ENCODE measurements at regions not wholly inside any gene's neighbourhood (a gene's known extent, or its start where the extent isn't known, plus 50 kb on each side); places are given as distances from the start of the nearest gene placed in this dataset.
"Not testable (repeated sequence)": the region's sequence is repeated elsewhere in the genome, so short reads cannot be mapped to it uniquely, and the experiment has no call there.

DNA sequence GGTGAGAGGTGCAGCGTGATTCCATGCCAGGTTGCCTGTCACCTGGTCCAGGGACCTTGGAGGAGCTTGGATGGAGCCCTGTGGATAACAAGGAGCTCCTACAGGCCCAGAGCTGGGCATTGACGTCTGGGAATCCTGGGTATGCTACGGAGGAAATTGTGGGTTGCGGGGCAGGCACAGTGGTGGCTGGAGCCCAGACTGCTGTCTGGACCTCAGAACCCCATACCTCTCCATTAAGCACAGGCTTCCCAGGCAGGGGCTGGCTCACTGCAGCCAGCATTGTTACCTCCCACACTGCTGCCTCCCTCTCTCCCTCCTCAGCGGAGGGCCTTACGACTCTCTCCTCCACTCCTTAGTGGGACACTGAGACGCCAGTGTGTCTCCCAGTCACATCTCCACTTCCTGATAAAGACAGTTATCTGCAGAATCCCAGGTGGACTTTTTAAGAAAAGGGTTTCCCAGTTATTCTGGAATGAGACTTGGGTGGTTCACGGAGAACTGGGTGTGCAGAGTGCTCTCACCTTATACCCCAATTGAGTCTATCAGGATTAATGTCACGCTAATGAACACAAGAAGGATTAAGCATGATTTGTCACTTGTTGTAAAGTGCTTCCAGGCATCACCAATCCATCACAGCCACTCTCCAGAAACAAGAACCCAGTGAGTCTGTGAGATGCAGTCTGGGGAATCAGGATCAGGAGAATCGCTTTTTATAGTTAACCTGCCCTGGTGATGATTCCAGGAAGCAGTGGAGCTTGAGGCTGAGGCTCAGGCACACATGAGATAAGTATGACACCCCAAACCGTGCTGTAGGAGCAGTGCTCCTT, 309.4 kb downstream of the RPS24 start:
- DNase-seq (ENCODE audit: low spot score): no peak

DNA sequence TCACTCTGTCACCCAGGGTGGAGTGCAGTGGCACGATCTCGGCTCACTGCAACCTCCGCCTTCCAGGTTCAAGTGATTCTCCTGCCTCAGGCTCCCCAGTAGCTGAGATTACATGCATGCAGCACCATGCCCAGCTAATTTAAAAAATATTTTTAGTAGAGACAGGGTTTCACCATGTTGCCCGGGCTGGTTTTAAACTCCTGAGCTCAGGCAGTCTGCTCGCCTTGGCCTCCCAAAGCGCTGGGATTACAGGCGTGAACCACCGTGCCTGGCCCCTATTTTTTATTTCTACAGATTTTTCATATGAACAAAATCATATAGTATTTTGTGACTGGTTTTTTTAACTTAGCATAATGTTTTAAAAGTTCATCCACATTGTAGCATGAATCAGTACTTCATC, 310.6 kb downstream of the RPS24 start:
- not testable (repeated sequence) for DNase-seq (ENCODE audit: low spot score)

DNA sequence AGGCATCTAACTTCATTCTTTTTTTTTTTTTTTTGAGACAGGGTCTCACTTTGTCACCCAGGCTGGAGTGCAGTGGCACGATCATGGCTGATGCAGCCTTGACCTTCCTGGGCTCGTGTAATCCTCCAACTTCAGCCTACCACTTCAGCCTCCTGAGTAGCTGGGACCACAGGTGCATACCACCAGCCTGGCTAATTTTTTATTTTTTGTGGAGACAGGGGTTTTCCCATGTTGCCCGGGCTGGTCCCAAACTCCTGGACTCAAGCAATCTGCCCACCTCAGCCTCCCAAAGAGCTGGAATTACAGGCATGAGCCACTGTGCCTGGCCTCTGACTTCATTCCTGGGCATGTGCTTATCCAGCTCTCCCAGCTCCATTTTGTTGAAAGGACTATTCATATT, 311.9 kb downstream of the RPS24 start:
- not testable (repeated sequence) for DNase-seq (ENCODE audit: low spot score)

DNA sequence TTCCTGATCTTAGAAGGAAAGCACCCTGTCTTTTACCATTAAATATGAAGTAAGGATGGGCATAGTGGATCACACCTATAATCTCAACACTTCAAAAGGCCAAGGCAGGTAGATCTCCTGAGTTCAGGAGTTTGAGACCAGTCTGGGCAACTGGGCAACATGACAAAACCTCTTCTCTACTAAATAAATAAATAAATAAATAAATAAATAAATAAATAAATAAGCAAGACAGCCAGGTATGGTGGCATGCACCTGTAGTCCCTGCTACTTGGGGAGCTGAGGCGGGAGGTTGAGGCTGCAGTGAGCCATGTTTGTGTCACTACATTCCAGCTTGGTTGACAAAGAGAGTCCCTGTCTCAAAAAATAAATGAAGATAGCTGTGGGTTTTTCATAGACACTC, 313.1 kb downstream of the RPS24 start:
- no peak for DNase-seq (ENCODE audit: low spot score)

DNA sequence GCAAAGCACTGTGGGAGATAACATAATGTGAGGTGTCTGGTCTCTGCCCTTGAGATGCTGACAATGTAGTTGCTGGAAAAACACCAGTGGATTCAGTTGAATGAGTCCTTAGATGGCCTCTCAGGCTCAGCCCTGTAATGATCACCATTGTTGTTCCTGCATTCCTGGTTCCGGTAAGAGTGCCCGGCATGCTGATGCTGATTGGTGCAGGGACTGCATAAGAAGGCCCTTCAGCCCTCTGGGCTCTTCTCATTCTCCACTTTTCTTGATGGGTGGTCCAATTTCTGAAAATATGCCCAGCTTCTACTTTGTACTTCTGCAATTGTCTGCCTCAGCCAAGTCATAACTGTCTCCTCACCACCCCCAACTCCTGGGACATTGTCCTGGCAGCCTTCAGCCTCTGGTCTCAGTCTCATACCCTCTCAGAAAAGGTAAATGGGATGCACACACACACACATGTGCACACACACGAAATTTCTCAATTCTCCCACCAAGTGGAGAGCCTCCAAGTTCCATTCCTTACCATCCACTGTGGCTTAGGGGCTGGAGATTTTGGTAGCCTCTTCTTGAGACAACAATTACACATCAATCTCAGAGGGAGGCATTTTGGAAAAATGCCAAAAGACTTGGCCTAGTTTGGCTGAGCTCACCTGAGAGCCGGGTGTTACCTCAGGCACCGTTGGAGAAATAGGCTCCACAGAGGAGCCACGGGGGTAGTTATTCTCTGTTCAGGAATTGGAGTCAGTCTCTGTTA, 314.9 kb downstream of the RPS24 start:
- no peak for DNase-seq (ENCODE audit: low spot score)

DNA sequence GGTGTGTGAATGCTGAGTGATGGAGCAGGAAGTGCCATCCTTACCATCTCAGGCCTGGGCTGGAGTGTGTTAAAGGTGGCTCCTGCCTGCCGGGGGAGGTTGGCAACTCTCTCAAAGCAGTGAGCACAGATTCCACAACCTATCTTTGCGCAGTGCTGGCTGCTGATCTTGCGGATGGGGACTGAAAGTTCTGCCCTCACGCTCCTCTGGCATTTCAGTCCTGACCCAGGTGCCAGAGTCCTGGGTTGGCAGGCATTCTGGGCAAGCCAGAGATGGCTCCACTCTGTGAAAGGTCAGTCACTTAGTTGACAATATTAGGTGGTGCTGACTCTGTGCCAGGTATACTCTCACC, 315.5 kb downstream of the RPS24 start:
- no peak for DNase-seq (ENCODE audit: low spot score)

DNA sequence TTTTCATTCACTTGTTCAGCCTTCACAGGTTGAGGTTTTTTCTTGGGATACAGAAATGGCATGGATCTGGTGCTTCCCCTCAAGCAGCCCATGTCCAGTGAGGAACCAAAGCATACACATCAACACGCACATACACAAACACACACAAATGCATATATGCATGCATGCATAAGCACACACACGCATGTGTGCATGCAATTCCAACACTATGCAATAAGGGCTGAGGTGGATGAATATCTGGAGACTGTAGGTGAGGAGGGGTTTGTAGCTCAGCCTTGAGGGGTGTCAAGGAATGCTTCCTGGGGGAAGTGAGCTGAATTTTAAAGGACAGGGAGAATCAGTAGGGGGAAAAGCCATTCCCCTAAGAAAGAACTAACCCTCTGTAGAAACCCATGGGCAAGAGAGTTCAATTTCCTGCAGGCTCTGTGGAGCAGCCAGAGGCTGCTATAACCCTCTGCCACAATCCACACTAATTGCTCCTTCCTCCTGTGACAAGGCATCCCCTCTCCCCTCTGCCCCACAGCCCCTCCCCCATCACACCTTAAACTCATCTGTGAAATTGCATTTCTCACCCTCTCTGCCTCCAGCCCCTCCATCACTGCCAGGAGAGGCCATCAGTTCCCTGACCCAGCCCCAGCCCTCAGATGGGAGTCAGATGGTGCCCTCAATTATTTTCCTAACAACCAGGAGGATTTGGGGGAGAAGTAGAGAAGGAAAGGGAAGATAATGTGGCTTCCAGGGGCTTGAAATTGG, 316.4 kb downstream of the RPS24 start:
- no peak for DNase-seq (ENCODE audit: low spot score)

DNA sequence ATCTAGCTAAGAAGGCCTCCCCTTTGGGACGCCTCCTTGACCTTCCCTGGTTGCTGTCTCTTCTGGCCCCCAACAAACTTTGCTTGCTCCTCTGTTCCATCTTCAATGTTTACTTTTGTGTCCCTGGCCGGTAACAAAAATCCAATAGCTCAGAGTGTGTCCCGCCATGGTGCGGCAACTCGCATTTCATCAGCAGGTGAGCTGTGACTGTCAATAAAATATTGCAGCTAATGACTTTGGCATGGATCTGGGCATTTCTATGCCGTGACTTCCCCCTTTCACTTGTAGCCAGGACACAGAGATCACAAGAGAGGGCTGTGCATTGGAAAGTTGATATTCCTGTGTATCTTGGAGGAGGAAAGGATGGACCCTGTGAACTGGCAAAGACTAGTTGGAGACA, 317.6 kb downstream of the RPS24 start:
- DNase-seq (ENCODE audit: low spot score): no peak

DNA sequence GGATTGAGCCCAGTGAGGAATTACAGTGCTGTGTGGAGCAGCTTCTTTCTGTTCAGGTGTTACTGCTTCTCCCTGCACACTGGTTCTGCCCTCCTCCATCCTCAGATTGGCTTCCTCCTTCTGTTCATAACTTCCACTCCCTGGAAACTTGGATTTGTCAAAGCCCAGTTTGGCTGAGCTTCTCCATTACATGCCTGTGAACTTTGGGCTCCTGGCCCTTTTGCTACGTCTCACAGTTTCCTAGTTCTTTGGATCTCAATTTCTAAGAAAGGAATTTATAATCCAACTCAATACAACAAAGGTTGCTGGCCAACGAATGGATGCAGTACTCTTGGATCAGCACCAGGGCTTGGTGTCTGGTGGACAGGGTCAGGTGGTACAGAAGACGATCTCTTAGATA, 318.1 kb downstream of the RPS24 start:
- DNase-seq (ENCODE audit: low spot score): no peak

DNA sequence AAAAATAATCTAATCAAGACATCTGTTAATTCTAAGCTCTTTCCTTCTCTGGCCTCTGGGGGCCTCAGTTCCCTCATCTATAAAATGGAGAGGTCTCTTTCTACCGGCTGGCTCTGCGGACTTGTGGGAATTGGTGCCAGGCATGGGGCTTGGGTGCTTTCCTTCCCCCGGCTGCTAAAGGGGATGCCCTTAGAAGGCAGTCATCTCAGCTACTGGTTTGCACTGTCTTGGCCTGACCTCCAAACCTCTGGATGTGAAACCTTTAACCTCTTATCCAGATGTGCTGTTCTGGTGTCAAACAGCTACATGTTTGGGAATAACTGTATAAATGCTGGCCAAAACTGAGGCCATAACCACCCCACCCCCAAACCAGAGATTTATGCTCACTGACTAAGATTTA, 320.0 kb downstream of the RPS24 start:
- no peak for DNase-seq (ENCODE audit: low spot score)

DNA sequence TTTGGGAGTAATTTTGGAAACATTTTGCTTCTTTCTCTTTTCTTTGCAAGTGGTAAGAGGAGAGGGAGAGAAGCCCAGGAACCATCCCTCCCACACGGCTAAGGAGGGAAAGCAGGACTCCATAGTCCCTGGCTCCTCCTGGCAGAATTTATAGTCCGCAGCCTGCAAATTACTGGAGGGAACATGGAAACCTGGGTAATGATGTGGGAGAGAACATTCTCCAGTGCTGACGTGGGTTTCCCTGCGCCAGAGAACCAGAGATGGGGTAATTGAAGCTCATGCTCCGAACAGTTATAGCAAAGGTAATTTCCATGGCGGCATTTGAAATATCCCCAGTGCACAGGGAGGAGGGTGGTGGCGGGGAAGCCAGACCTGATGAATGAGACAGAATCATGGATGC, 320.4 kb downstream of the RPS24 start:
- no peak for DNase-seq (ENCODE audit: low spot score)

DNA sequence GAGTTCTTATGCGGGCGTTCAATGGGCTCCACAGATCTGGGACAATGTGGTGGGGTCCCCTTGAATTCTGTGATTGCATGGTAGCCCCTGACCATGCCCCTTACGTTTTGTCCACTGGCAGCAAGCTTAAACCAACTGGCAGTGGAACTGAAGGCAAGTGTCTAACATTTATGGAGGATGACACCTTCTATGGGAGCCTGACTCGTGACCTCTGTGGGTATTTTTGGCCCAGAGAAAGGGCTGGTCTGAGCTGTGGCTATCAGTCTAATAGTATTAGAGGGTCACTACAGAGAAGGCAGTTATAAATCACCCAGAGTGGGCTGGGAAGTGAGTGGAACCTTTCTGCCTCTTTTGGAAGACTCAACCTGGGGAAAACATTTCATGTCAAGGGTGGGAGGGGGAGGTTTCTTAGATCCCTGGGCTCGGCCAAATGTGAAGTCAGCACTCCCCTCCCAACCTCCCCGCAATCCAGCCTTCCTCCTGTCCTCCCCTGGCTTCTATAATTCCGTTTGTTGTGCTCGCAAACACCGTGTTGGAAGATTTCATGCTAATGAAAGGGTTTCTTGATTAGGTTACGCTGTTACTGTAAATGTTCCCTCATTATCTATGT, 322.7 kb downstream of the RPS24 start:
- no peak for DNase-seq (ENCODE audit: low spot score)

DNA sequence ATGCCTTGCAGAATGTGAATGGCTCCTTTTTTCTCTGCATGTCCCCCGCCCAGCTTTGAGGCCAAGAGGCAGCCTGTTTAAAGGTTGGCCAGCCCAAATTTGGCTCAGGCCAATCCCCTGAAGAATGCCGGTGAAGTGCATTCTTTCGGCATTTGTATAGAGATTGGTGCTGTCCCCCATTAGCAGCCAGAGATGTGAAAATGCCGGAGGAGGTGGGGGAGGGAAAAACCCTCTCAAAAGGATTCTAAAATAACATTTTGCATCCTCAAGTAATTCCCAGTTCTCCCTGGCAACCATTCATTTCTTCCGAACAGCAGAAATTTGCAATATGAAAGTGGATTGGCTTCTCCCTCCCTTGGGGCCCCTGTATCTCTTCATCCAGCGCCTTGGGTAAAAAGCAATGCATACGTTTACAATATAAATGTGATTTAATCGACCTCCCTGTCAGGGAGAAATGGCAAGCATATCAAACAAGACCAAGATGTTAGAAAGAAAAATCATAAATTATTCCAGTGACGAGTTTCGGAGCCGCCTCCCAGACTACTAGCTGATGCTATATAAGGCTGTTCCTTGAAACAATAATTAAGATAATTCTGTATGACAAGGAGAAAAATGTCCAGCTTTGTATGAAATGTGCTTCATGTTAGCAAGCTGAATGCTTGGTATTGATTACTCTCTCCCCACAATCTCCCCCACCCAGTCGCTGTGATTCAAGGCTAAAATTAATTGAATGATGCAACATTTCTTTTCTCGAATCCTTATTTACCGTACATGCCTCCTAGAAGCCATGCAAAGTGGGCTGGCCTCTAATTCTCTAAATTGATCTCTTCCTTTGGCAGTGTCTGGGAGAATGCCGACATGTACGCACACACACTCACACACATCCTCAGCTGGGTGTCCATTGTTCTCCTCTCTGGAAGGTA, 323.7 kb downstream of the RPS24 start:
- DNase-seq (ENCODE audit: low spot score): no peak

DNA sequence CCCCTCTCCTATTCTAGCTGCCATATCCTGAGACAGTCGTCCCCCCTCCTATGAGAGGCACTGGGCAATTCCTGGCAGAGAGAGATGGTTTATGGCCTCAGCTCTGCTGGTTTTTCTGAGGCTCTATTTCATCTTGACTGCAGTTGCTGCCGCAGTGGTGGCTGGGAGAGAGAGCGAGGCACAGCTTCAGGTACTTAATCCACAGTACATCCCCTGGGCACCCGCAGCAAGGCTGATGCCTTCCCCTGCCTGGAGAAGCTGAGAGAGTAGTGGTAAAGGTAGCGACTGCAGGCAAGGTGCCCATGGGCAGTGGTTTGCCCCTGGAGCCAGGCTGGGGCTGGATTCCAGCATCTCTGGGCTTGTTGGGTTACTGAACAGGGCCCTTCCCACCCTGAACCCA, 324.7 kb downstream of the RPS24 start:
- DNase-seq (ENCODE audit: low spot score): no peak

DNA sequence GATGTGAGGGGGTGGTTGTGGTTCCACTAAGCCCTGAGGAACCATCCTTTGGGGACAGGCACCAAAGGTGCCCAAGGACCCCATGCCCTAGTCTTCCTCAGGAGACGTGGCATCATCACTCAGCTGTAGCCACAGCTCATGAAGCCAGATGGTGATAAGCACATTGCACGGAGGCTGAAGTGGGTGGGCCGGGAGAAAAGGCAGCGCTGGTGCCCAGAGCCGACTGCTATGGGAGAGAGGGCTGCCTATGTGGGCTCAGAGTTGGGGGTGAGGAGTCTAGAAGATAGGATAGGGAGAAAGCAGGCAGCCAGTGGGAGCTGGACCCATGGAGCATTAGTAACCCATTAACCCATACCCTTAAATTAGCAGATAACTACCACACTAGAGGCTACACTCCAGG, 325.3 kb downstream of the RPS24 start:
- no peak for DNase-seq (ENCODE audit: low spot score)

DNA sequence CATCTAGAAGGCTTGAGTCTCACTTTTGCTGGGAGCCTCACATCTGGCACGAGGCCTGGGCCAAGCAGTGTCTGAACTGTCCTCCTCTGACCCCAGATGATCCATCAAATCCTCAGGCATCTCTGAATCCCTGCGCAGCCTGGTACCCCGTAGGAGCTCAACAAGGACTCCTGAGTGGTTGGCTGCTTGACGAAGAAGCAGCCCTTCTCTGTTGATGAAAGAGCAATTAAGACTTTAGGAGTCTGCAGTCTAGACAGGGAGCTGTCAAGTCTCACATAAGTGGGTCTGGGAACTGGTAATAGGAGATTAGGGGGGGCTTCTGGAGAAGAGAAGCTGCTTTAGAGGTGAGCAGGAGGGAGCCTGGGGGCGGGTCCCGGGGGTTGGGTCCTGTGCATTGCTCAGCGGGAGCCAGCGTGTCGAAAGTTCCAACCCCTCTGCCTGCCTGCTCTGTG, 326.0 kb downstream of the RPS24 start:
- DNase-seq (ENCODE audit: low spot score): no peak

DNA sequence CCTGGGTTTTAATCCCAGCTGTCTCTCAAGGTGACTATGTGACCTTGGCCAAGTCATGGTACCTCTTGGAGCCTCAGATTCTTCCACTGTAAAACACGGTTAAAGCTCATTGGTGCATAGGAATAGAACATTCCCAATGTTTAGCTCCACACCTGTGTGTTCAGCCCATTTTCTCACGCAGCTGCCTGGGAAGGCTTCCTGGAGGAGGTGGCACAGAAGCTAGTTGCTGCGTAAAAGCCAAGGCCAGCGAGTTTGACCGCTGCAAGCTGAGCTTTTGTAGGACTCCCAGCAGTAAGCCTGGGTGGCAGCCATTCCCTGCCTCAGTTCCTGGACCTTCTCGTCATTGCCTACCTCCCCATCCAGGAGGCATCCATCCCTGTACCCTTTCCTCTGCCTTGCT, 326.6 kb downstream of the RPS24 start:
- DNase-seq (ENCODE audit: low spot score): no peak

DNA sequence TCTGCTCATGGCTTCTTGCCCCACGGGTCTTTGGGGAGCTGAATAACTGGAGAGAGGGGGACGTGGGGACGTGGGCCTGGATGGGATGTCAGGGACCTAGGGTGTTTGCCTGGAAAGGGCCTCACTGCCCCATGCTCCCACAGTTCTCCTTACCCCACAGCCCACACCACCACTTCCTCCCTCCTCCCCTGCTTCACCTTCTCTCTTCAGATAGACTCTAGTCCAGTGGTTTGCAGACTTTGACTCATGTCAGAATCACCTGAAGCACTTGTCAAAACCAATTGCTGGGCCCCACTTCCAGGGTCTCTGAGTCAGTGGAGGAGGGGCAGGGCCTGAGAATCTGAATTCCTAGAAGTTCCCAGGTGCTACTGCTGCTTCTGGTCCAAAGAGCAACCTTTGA, 327.4 kb downstream of the RPS24 start:
- DNase-seq (ENCODE audit: low spot score): no peak

DNA sequence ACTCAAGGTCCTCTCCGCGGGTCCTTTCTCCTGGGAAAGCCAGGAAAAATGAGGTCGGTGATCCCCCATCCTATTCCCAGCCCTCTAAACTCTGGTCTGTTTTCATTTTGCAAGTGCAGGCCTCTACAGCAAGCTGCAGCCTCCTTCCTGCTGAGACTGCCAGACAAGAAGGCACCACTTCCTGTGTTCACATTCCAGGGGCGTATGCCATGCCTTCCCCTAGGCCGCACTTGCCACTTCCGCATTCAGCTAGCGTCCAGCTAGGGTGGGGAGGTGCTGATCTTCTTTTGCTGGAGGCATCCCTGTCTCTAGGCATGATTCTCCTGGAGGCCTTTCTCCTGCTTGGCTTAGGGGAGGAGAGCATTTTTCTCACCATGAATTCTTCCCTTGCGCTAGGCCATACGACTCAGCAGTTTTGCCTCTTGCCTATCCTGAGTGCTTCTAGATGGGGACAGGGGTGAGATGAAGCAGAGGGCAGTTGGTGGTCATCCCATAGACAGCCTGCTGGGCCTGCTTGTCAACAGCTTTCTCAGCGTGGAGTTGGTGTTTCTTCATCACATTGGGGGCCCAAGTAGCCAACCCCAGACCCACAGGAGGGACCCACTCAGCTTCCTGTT, 328.9 kb downstream of the RPS24 start:
- DNase-seq (ENCODE audit: low spot score): no peak

DNA sequence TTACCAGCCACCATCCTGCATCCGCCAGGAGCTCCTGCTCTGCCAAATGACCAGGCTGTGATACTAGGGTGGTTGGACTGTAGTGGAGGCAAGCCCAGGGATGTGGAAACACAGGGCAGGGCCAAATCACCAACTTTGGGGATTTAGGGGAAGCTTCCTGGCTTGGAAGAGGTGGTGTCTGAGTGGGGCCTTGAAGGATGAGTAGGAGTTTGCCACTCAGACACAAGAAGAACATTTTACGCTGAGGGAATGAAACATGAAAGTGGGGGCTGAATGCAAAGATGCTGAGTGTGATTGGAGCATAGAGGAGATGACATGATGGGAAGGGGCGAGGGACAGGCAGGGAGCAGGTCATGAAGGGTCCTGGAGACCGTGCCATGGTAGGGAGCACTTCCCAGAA, 329.5 kb downstream of the RPS24 start:
- no peak for DNase-seq (ENCODE audit: low spot score)

DNA sequence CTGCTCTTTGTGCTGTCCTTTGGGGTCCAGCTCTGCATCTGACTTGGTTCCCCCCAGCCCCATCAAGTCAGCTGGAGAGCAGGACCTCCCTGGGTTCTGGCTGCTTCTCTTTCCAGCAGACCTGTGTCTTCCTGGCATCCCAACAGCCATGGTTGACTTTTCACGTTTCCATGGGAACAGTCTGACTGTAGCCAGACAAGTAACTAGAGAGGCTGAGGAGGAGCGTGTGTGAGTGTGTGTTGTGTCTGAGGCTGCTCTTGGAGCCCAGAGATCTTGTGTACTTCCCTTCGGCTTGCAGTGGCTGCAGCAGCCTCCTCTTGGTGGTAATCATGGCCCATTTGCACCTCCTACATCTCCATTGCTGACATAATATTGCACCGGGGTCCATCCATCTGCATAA, 332.0 kb downstream of the RPS24 start:
- DNase-seq (ENCODE audit: low spot score): no peak

Data from hematopoietic multipotent progenitor cell treated with erythropoietin and hydrocortisone succinate and interleukin-3 and kit ligand, for 17 days (in vitro differentiated cells).